GM23338 (cell line): ENCODE measurements at regions not wholly inside any gene's neighbourhood (a gene's known extent, or its start where the extent isn't known, plus 50 kb on each side); places are given as distances from the start of the nearest gene placed in this dataset.

Experiments used
- ATAC-seq: fragments of 200-7000 bp; cut with Tn5 transposase; 3 replicates; pipeline ENCODE4 v1.9.1; 2020
- DNase-seq: peaks from one replicate; pipeline ENCODE4 v3.0.0-alpha.2; 2015; ENCODE audit warnings: low spot score
- H2AFZ ChIP-seq: fragments of 200-600 bp; sonication (generic); 2 replicates; pipeline ENCODE4 v1.8.0; 2016; ENCODE audit warnings: antibody characterized with exemption, mild to moderate bottlenecking, moderate library complexity
- H3F3A ChIP-seq: fragments of 200-600 bp; sonication (generic); replicated peaks from 2 replicates; pipeline ENCODE4 v1.8.0; 2017; ENCODE audit warnings: antibody characterized with exemption, mixed run types, low read depth
- H3K27ac ChIP-seq: fragments of 200-600 bp; sonication (generic); 2 replicates; pipeline ENCODE4 v1.6.1; 2016; ENCODE audit warnings: low read depth
- H3K27me3 ChIP-seq: fragments of 200-600 bp; sonication (generic); 2 replicates; pipeline ENCODE4 v1.8.0; 2016; ENCODE audit warnings: mild to moderate bottlenecking, mixed run types, moderate library complexity; ENCODE audit not compliant: insufficient read depth
- H3K36me3 ChIP-seq: fragments of 200-600 bp; sonication (generic); 2 replicates; pipeline ENCODE4 v1.8.0; 2016; ENCODE audit warnings: mild to moderate bottlenecking; ENCODE audit not compliant: insufficient read depth
- H3K4me1 ChIP-seq: fragments of 200-600 bp; sonication (generic); 2 replicates; pipeline ENCODE4 v1.8.0; 2016; ENCODE audit warnings: mild to moderate bottlenecking, moderate library complexity; ENCODE audit not compliant: insufficient read depth
- H3K4me2 ChIP-seq: fragments of 200-600 bp; sonication (generic); 2 replicates; pipeline ENCODE4 v1.7.1; 2017; ENCODE audit warnings: mixed run types
- H3K4me3 ChIP-seq: fragments of 200-600 bp; sonication (generic); 2 replicates; pipeline ENCODE4 v1.6.1; 2016; ENCODE audit warnings: mixed run types
- H3K79me2 ChIP-seq: fragments of 200-600 bp; sonication (generic); replicated peaks from 2 replicates; pipeline ENCODE4 v1.8.0; 2017; ENCODE audit warnings: mild to moderate bottlenecking; ENCODE audit not compliant: insufficient read depth
- H3K9me2 ChIP-seq: fragments of 200-600 bp; sonication (generic); 2 replicates; pipeline ENCODE4 v1.8.0; 2017; ENCODE audit not compliant: insufficient read depth
- H4K20me1 ChIP-seq: fragments of 200-600 bp; sonication (generic); replicated peaks from 2 replicates; pipeline ENCODE4 v1.8.0; 2017; ENCODE audit warnings: mild to moderate bottlenecking; ENCODE audit not compliant: insufficient read depth
- H3K27ac Mint-ChIP-seq: 2 replicates; pipeline ENCODE4 v1.8.0; 2020; ENCODE audit warnings: inconsistent platforms, mild to moderate bottlenecking, moderate library complexity, mixed read lengths
- H3K27me3 Mint-ChIP-seq: 3 replicates; pipeline ENCODE4 v1.8.0; 2022; ENCODE audit warnings: low read depth, mild to moderate bottlenecking, moderate library complexity, mixed read lengths, inconsistent platforms; ENCODE audit not compliant: insufficient read depth, poor library complexity
- H3K36me3 Mint-ChIP-seq: 3 replicates; pipeline ENCODE4 v1.8.0; 2021; ENCODE audit warnings: low read depth, mild to moderate bottlenecking, inconsistent platforms, moderate library complexity, mixed read lengths
- H3K4me1 Mint-ChIP-seq: 3 replicates; pipeline ENCODE4 v1.8.0; 2020; ENCODE audit warnings: mild to moderate bottlenecking, inconsistent platforms, mixed read lengths
- H3K4me3 Mint-ChIP-seq: 3 replicates; pipeline ENCODE4 v1.8.0; 2021; ENCODE audit warnings: moderate library complexity, mild to moderate bottlenecking, inconsistent platforms, mixed read lengths
- H3K9me3 Mint-ChIP-seq: 3 replicates; pipeline ENCODE4 v1.8.0; 2020; ENCODE audit warnings: moderate library complexity, mild to moderate bottlenecking, inconsistent platforms, mixed read lengths
- CREB1 ChIP-seq: fragments of 250-450 bp; sonication (Bioruptor Pico); IDR thresholded peaks from 2 replicates; pipeline ENCODE4 v1.5.0; 2020; ENCODE audit warnings: low read depth, mild to moderate bottlenecking, moderate library complexity
- EZH2 ChIP-seq: fragments of 200-600 bp; sonication (generic); IDR thresholded peaks from one replicate; pipeline ENCODE4 v1.8.0; 2017; ENCODE audit warnings: antibody characterized with exemption, mild to moderate bottlenecking, low read depth; ENCODE audit not compliant: unreplicated experiment
- EZH2phosphoT487 ChIP-seq: fragments of 200-600 bp; sonication (generic); IDR thresholded peaks from one replicate; pipeline ENCODE4 v1.8.1; 2018; ENCODE audit warnings: antibody characterized with exemption; ENCODE audit not compliant: unreplicated experiment
- JUNB ChIP-seq: IDR thresholded peaks from one replicate; pipeline ENCODE4 v1.6.1; 2016; ENCODE audit warnings: antibody characterized with exemption; ENCODE audit not compliant: unreplicated experiment
- REST ChIP-seq: IDR thresholded peaks from one replicate; pipeline ENCODE4 v1.6.1; 2018; ENCODE audit warnings: antibody characterized with exemption; ENCODE audit not compliant: unreplicated experiment
- ZNF114 ChIP-seq: fragments of 250-450 bp; sonication (Bioruptor Pico); IDR thresholded peaks from 2 replicates; pipeline ENCODE4 v1.5.0; 2020; ENCODE audit warnings: mild to moderate bottlenecking, moderate library complexity
- ZNF331 ChIP-seq: fragments of 250-450 bp; sonication (Bioruptor Pico); IDR thresholded peaks from 2 replicates; pipeline ENCODE4 v1.5.0; 2020; ENCODE audit warnings: low read depth, mild to moderate bottlenecking, moderate library complexity
- TF ChIP-seq, protein P1 (sequence below): IDR thresholded peaks from 2 replicates; pipeline ENCODE4 v1.6.1; 2016; ENCODE audit warnings: antibody characterized with exemption
- TF ChIP-seq, protein P2 (sequence below), 2 experiments: fragments of 200-600 bp in 1 of 2; sonication (generic) in 1 of 2; conservative IDR thresholded peaks; 2 replicates each; pipeline versions ENCODE4 v1.5.1 to v1.6.1; 2016 to 2017; ENCODE audit warnings: antibody characterized with exemption in 2 of 2, low read depth in 2 of 2, mild to moderate bottlenecking in 2 of 2, moderate library complexity in 1 of 2

- TF ChIP-seq, protein P1, sequence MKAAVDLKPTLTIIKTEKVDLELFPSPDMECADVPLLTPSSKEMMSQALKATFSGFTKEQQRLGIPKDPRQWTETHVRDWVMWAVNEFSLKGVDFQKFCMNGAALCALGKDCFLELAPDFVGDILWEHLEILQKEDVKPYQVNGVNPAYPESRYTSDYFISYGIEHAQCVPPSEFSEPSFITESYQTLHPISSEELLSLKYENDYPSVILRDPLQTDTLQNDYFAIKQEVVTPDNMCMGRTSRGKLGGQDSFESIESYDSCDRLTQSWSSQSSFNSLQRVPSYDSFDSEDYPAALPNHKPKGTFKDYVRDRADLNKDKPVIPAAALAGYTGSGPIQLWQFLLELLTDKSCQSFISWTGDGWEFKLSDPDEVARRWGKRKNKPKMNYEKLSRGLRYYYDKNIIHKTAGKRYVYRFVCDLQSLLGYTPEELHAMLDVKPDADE = no peak
- TF ChIP-seq ZNF331 (CRISPR knock-in tag) = no peak
- TF ChIP-seq EZH2 = no peak
- TF ChIP-seq EZH2phosphoT487 = no peak
- no peak for TF ChIP-seq JUNB
Measured at GRCh38 chr5:148909040-148909439, 82.6 kb downstream of the ADRB2 start (continued).

DNA sequence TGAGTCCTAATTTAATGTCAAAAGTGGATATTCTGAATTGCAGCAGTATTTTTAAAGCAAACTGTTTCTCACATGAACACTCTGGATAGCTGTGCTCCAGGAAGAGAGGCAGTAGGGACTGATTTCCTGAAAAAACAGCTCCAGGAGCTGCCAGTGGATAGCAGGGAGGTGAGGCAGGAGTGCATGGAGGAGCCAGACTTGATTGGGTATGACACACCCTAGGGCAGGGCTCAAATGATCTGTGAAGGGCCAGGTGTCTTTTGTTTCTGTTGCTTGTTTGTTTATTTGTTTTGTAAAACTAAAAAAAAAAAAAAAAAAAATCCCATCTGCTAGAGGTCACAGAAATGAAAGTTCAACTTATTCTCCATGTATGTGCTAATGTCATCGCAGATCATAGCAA is 83.4 kb downstream of the ADRB2 start:
- Mint-ChIP-seq H3K36me3 (no peaks in the 10 kb centered on the region), H3K4me1 (peaks cover 33% of the 10 kb centered on the region), H3K27me3 (peaks cover 4% of the 10 kb centered on the region), H3K9me3 (no peaks in the 10 kb centered on the region), H3K27ac (no peak overlapping the region), H3K4me3 (no peak overlapping the region)
- Histone ChIP-seq H4K20me1 (no peaks in the 10 kb centered on the region), H2AFZ (no peak overlapping the region), H3K79me2 (no peaks in the 10 kb centered on the region), H3F3A (no peaks in the 10 kb centered on the region), H3K27me3 (no peaks in the 10 kb centered on the region), H3K4me1 (peaks cover 12% of the 10 kb centered on the region), H3K4me2 (no peak overlapping the region), H3K9me2 (no peaks in the 10 kb centered on the region), H3K36me3 (no peaks in the 10 kb centered on the region), H3K27ac (no peak overlapping the region), H3K4me3 (no peak overlapping the region)
- ATAC-seq (no peak), DNase-seq (no peak)
- TF ChIP-seq CREB1 (CRISPR knock-in tag) = no peak
- no peak for TF ChIP-seq REST
- TF ChIP-seq, protein P2, sequence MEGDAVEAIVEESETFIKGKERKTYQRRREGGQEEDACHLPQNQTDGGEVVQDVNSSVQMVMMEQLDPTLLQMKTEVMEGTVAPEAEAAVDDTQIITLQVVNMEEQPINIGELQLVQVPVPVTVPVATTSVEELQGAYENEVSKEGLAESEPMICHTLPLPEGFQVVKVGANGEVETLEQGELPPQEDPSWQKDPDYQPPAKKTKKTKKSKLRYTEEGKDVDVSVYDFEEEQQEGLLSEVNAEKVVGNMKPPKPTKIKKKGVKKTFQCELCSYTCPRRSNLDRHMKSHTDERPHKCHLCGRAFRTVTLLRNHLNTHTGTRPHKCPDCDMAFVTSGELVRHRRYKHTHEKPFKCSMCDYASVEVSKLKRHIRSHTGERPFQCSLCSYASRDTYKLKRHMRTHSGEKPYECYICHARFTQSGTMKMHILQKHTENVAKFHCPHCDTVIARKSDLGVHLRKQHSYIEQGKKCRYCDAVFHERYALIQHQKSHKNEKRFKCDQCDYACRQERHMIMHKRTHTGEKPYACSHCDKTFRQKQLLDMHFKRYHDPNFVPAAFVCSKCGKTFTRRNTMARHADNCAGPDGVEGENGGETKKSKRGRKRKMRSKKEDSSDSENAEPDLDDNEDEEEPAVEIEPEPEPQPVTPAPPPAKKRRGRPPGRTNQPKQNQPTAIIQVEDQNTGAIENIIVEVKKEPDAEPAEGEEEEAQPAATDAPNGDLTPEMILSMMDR (conservative IDR thresholded peaks at IDR 0.05; ENCODE audit: low read depth in 2 of 2) = no peak
- TF ChIP-seq ZNF114 (CRISPR knock-in tag) = no peak
- no peak for TF ChIP-seq ZNF331 (CRISPR knock-in tag)
- no peak for TF ChIP-seq JUNB
